Thymus (tissue), 11 donors: ENCODE measurements at regions not wholly inside any gene's neighbourhood (a gene's known extent, or its start where the extent isn't known, plus 50 kb on each side); places are given as distances from the start of the nearest gene placed in this dataset.

ENCODE experiments used
- DNase-seq, 9 donors: peaks; one replicate each; pipeline ENCODE4 v3.0.0-alpha.2; 2013; ENCODE audit warnings: low spot score in 9 of 9, low read depth in 6 of 9, missing footprints in 1 of 9
- H3K27ac ChIP-seq, 2 donors: one replicate each; pipeline ENCODE4 v1.5.1; 2013; ENCODE audit warnings: control low read depth in 1 of 2, low read depth in 1 of 2, low read length in 1 of 2, mild to moderate bottlenecking in 1 of 2, moderate library complexity in 1 of 2
- H3K27me3 ChIP-seq, 2 donors: one replicate each; pipeline ENCODE4 v1.5.1; 2013; ENCODE audit warnings: low read length in 1 of 2; ENCODE audit not compliant: control insufficient read depth in 2 of 2, insufficient read depth in 1 of 2
- H3K36me3 ChIP-seq, 2 donors: one replicate each; pipeline ENCODE4 v1.5.1; 2013; ENCODE audit warnings: low read length in 1 of 2, mild to moderate bottlenecking in 1 of 2, moderate library complexity in 1 of 2; ENCODE audit not compliant: control insufficient read depth in 2 of 2, insufficient read depth in 2 of 2
- H3K4me1 ChIP-seq, 2 donors: one replicate each; pipeline ENCODE4 v1.5.1; 2013; ENCODE audit warnings: low read length in 2 of 2; ENCODE audit not compliant: control insufficient read depth in 2 of 2, insufficient read depth in 2 of 2
- H3K4me3 ChIP-seq, 2 donors: one replicate each; pipeline ENCODE4 v1.5.1; 2013; ENCODE audit warnings: low read length in 2 of 2, control low read depth in 1 of 2, mild to moderate bottlenecking in 1 of 2
- H3K9me3 ChIP-seq, 2 donors: one replicate each; pipeline ENCODE4 v1.5.1; 2013; ENCODE audit warnings: low read length in 1 of 2, mild to moderate bottlenecking in 1 of 2; ENCODE audit not compliant: control insufficient read depth in 2 of 2, insufficient read depth in 1 of 2
- WGBS: extraction: QIAGEN DNeasy Blood & Tissue Kit; methylation state at CpG from one replicate; pipeline ENCODE4 v1.1.7; 2013; 5-methylcytosine and 5-hydroxymethylcytosine counted together
- donor health status: healthy.

DNA sequence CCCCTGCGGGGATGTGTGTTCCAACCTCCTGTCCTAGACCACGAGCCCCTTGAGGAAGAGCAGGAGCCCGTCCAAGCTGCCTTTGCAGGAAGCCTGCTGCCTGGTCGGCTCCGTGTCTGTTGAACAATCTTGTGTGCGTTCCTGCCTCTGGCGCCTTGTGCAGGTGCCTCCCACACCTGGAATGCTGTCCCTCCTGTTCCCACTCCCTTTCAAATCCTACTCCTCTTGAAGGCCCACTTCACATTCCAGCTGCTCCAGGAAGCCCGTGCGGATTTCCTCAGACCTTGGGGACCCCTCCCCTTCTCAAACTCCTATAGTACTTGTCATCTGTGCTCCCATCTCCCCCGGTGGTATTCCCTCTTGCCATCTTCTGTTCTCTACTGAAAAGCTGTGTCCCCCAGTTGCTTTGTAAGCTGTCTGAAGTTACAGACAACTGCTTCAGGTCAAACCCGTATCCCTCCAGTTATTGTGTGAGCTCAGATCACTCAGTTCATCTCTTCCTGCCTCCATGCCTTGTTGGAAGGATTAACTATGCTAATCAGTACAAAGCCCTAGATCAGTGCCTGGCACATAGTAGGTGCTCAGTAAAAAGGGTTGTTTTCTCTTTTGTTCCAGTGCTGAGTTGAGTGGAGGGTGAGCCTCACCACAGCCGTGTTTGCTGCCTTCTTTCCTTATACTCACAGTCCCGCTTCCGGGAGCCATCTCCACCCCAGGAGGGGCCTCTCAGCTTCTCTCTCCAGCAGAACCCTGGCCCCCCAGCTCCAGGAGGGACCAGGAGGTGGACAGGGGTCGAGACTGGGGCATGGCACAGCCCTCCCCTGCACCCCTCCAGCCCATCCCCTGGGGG lies 241.8 kb upstream of the CIBAR2 start:
- no peak for DNase-seq

DNA sequence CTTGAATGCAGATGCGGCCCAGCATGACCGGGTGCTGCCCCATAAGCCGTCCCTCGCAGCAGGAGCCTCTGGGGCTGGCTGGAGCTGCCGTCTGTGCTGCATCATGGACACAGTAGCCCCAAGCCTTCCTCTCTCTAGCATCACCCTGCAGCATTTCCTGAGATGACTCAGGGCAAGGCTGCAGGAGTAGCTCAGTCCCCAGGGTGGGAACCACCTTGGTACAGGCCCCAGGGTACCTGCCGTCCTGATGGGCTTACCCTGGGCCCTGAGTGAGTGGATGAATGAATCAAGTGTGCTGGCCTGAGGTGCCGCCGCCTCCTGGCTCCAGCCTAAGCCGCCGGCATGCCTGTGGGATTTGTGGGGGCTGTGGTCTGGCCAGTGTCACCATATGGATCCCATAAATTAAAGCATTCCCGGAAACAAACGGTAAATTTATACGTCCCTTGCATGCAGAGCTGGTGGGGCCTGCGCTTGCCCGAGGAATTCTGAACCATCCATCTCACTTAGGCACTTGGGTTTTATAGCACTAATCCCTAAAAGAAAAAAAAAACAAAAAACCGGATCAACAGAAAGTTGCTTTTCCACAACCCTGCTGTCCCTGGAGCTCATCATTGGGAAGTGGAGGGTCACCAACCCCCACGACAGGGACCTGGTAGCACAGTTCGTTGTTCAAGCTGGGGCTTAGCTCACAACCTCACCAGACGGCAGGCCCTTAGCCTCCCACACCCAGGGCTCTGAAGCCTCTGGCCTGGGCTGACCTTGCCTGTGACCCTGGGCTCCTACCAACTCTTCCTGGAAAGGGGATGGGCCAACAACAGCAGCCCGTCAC lies 242.6 kb upstream of the CIBAR2 start:
- peaks cover 2 to 17% of the 10 kb centered on the region in 2 donors for H3K27me3 ChIP-seq
- H3K27ac ChIP-seq: no peak overlapping the region
- peaks cover under 1 to 10% of the 10 kb centered on the region in 2 donors for H3K4me1 ChIP-seq
- WGBS: 86% methylated on average over 20 of the region's 20 CpGs
- H3K4me3 ChIP-seq: no peak overlapping the region
- H3K9me3 ChIP-seq: peaks cover 0 to 13% of the 10 kb centered on the region in 2 donors
- no peaks in the 10 kb centered on the region for H3K36me3 ChIP-seq
- no peak for DNase-seq

More for the DNA sequence above, 241.8 kb upstream of the CIBAR2 start:
- H3K36me3 ChIP-seq: no peaks in the 10 kb centered on the region
- peaks cover 0 to 13% of the 10 kb centered on the region in 2 donors for H3K9me3 ChIP-seq
- peak overlapping the region in 1 of 2 donors; percentile 43 for H3K27ac ChIP-seq
- whole genome bisulfite sequencing: 75% methylated on average over 15 of the region's 15 CpGs
- H3K27me3 ChIP-seq: peaks cover under 1 to 10% of the 10 kb centered on the region in 2 donors
- H3K4me3 ChIP-seq: no peak overlapping the region
- H3K4me1 ChIP-seq: peaks cover 0 to 7% of the 10 kb centered on the region in 2 donors

DNA sequence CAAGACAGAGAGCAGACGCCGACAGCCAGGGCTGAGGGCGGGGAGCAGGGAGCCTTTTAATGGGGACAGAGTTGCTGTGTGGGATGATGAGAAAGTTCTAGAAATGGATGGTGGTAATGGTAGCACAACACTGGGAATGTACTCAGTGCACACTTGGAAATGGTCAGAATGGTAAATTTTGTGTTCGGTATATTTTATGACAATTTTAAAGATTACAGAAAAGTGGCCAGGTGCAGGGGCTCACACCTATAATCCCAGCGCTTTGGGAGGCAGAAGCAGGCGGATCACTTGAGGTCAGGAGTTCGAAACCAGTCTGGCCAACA lies 243.2 kb upstream of the CIBAR2 start:
- peaks cover 5 to 16% of the 10 kb centered on the region in 2 donors for H3K4me1 ChIP-seq
- H3K36me3 ChIP-seq: no peaks in the 10 kb centered on the region
- WGBS: 98% methylated on average over 7 of the region's 7 CpGs
- H3K4me3 ChIP-seq: no peak overlapping the region
- H3K9me3 ChIP-seq: peaks cover 0 to 13% of the 10 kb centered on the region in 2 donors
- no peak for DNase-seq
- H3K27me3 ChIP-seq: peaks cover 2 to 17% of the 10 kb centered on the region in 2 donors
- H3K27ac ChIP-seq: no peak overlapping the region

DNA sequence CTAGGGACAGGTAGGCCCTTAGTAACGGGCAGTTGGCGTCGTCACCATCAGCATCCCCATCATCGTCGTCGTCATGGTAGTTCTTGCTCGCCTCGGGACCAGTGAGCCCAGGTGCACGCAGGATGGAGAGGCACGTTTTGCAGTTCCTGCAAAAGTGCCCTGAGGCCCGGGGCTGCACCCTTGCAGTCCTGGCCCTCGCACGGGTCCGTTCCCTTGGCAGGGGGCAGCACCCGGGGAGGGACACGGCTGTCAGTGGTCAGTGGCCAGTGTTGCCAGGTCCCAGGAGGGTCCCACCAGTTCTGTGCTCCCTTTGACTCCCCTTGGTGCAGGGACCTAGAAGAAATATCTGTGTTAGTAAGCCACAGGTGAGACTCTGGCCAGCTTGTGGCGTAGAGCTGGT lies 243.9 kb upstream of the CIBAR2 start:
- Histone ChIP-seq H3K4me3 (no peak overlapping the region), H3K27ac (no peak overlapping the region), H3K36me3 (no peaks in the 10 kb centered on the region), H3K9me3 (peaks cover 0 to 13% of the 10 kb centered on the region in 2 donors), H3K27me3 (peaks cover 2 to 17% of the 10 kb centered on the region in 2 donors), H3K4me1 (peaks cover 9 to 18% of the 10 kb centered on the region in 2 donors)
- DNase-seq: no peak
- WGBS: 97% methylated on average over 17 of the region's 17 CpGs

DNA sequence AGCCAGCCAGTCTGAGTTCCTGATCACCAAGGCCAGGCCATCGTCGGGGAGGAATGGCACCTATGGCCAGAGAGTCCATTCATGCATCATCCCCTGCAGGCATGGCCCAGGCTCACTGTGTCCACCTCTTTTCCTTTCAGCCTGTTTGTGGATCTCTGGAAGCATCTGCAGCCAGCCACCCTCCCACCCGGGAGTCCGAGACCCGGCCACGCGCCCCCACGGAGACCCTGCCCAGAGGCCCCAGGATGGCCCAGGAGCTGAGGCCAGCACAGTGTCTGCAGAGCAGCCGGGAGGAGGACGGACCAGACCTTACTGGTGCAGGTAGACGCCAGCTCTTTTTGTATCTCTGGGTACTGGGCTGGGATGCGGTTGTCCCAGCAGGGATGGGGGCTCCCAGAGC lies 245.1 kb upstream of the CIBAR2 start:
- Histone ChIP-seq H3K36me3 (no peaks in the 10 kb centered on the region), H3K4me1 (peaks cover 9 to 16% of the 10 kb centered on the region in 2 donors), H3K27me3 (peaks cover 2 to 27% of the 10 kb centered on the region in 2 donors), H3K27ac (no peak overlapping the region), H3K4me3 (no peak overlapping the region), H3K9me3 (peaks cover 0 to 13% of the 10 kb centered on the region in 2 donors)
- no peak for DNase-seq
- 98% methylated on average over 12 of the region's 12 CpGs for WGBS

DNA sequence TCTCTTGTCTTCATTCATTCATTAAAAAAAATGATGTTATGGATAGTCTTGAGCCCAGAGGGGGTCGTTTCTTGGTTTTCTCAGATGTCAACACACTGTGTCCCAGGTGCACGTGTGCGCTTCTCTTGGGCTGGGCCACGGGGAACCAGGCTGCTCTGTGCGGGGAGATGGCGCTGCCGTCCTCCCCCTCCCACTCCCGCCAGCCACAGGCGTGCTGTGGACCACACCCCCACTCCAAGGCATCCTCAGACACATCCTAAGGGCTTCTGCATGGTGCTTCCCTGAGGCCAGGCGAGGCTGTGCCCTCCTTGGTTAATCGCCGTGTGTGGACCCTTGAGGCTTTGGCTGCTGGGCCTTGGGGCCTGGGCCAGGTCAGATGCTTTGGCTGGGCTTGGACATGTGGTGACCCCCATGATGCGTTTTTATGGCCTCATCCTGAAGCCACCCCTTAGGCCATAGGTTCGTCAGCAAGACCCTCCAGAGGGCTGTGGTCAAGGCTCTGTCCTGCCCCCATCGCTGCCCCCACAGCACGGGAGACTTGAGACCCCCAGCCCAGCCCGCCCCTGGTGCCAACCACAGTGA lies 245.7 kb upstream of the CIBAR2 start:
- WGBS: 82% methylated on average over 17 of the region's 17 CpGs
- H3K27me3 ChIP-seq: peaks cover 2 to 30% of the 10 kb centered on the region in 2 donors
- no peaks in the 10 kb centered on the region for H3K36me3 ChIP-seq
- H3K27ac ChIP-seq: no peak overlapping the region
- H3K9me3 ChIP-seq: peaks cover 0 to 9% of the 10 kb centered on the region in 2 donors
- H3K4me3 ChIP-seq: no peak overlapping the region
- H3K4me1 ChIP-seq: peaks cover 9 to 15% of the 10 kb centered on the region in 2 donors
- DNase-seq: no peak

DNA sequence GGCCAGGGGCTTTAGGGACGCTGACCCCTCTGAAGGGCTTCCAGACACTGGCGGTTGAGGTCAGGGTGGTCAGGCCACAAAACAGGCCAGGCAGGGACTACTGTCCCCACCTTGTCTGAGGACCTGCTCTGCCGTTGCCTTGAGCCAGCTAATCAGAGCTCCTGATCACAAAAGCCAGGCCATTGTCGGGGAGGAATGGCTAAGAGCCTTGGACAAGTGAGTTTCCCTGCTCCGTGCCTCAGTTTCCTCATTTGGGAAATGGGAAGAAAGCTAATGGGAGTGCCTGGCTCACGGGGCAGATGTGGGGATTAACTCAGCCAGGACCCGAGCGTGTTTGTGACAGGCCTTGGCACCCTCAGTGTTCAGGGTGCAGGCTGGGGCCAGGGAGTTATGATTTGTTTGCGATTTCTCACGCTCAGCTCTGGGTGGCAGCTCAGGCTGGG lies 246.5 kb upstream of the CIBAR2 start:
- Histone ChIP-seq H3K4me3 (no peak overlapping the region), H3K9me3 (peaks cover 0 to 3% of the 10 kb centered on the region in 2 donors), H3K27ac (no peak overlapping the region), H3K27me3 (peaks cover 2 to 30% of the 10 kb centered on the region in 2 donors), H3K4me1 (peaks cover 9 to 15% of the 10 kb centered on the region in 2 donors), H3K36me3 (no peaks in the 10 kb centered on the region)
- WGBS: 97% methylated on average over 10 of the region's 10 CpGs
- no peak for DNase-seq

DNA sequence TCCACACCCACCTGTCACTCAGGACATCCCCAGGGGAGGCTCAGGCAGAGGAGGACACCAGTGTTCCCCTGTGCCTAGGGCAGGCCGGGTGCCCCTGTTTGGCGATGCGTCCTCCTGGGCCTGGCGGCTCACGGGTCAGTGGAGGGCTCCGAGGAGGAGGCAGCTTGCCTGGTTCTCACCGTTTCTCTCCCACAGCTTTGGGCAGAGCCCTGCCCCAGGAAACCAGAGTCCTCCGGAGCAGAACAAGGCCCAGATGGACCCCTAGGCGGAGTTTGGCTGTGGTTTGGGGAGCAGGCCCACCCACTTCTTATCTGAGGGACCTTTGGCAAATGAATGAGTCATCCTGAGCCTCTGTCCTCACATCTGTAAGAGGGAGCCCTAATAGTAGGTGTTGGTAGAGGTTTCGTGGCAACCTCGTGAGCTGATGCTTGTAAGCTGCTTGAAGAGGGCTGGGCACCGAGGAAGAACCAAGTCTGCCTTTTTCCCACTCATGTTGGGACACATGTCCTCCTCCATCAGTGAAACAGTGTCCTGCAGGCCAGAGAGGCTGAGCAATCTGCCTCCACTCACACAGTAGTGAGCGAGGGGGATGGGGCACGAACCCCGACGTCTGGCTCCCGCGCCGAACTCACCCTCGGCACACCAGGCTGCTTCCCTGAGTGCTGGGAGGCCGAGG lies 247.0 kb upstream of the CIBAR2 start:
- DNase-seq: no peak
- Histone ChIP-seq H3K36me3 (no peaks in the 10 kb centered on the region), H3K4me3 (no peak overlapping the region), H3K4me1 (peaks cover 9 to 15% of the 10 kb centered on the region in 2 donors), H3K27ac (no peak overlapping the region), H3K9me3 (peaks cover 0 to 5% of the 10 kb centered on the region in 2 donors), H3K27me3 (peaks cover 2 to 32% of the 10 kb centered on the region in 2 donors)
- 93% methylated on average over 21 of the region's 21 CpGs for WGBS
